Neural cell (in vitro differentiated cells): ENCODE measurements at regions not wholly inside any gene's neighbourhood (a gene's known extent, or its start where the extent isn't known, plus 50 kb on each side); places are given as distances from the start of the nearest gene placed in this dataset.
"Not testable (repeated sequence)": the region's sequence is repeated elsewhere in the genome, so short reads cannot be mapped to it uniquely, and the experiment has no call there.

Experiments used
- H2AFZ ChIP-seq: fragments of 200-600, 300-800 bp; sonication (generic), shearing (Covaris generic); 2 replicates; pipeline ENCODE4 v1.6.0; 2014; ENCODE audit warnings: low read depth, mild to moderate bottlenecking, antibody characterized with exemption, low read length, moderate library complexity
- H3F3A ChIP-seq: fragments of 200-600 bp; shearing (Covaris generic); 2 replicates; pipeline ENCODE4 v1.6.1; 2016; ENCODE audit warnings: mild to moderate bottlenecking, moderate library complexity, mixed read lengths, antibody characterized with exemption, low read length; ENCODE audit not compliant: insufficient read depth, poor library complexity, severe bottlenecking
- H3K27ac ChIP-seq: fragments of 200-600, 300-800 bp; sonication (generic), shearing (Covaris generic); 2 replicates; pipeline ENCODE4 v1.5.1; 2014; ENCODE audit warnings: mild to moderate bottlenecking, low read length, moderate library complexity
- H3K27me3 ChIP-seq: fragments of 300-800, 200-600 bp; sonication (generic), shearing (Covaris generic); 2 replicates; pipeline ENCODE4 v1.6.0; 2014; ENCODE audit warnings: mild to moderate bottlenecking, low read depth, low read length, moderate library complexity; ENCODE audit not compliant: insufficient read depth
- H3K36me3 ChIP-seq: fragments of 300-800, 200-600 bp; sonication (generic), shearing (Covaris generic); 2 replicates; pipeline ENCODE4 v1.5.1; 2014; ENCODE audit warnings: mild to moderate bottlenecking, antibody characterized with exemption, low read length, moderate library complexity; ENCODE audit not compliant: insufficient read depth
- H3K4me2 ChIP-seq: fragments of 300-800, 200-600 bp; sonication (generic), shearing (Covaris generic); 2 replicates; pipeline ENCODE4 v1.6.0; 2014; ENCODE audit warnings: mild to moderate bottlenecking, low read length
- H3K4me3 ChIP-seq: fragments of 300-800, 200-600 bp; sonication (generic), shearing (Covaris generic); 2 replicates; pipeline ENCODE4 v1.5.1; 2014; ENCODE audit warnings: mild to moderate bottlenecking, low read length, moderate library complexity
- H3K79me2 ChIP-seq: fragments of 200-600 bp; shearing (Covaris generic); replicated peaks from 2 replicates; pipeline ENCODE4 v1.6.0; 2014; ENCODE audit warnings: mild to moderate bottlenecking, low read length, moderate library complexity; ENCODE audit not compliant: insufficient read depth
- H3K9ac ChIP-seq: fragments of 300-800, 200-600 bp; sonication (generic), shearing (Covaris generic); 2 replicates; pipeline ENCODE4 v1.6.1; 2016; ENCODE audit warnings: mild to moderate bottlenecking, low read length, mixed read lengths
- H3K9me2 ChIP-seq: fragments of 200-600 bp; shearing (Covaris generic); 2 replicates; pipeline ENCODE4 v1.6.1; 2016; ENCODE audit warnings: mild to moderate bottlenecking, low read length, mixed read lengths; ENCODE audit not compliant: insufficient read depth
- H3K9me3 ChIP-seq: fragments of 200-600, 300-800 bp; sonication (generic), shearing (Covaris generic); 2 replicates; pipeline ENCODE4 v1.6.1; 2016; ENCODE audit warnings: mild to moderate bottlenecking, mixed run types, low read length, moderate library complexity, mixed read lengths
- H4K20me1 ChIP-seq: fragments of 200-600 bp; shearing (Covaris generic); 2 replicates; pipeline ENCODE4 v1.6.1; 2016; ENCODE audit warnings: mild to moderate bottlenecking, mixed run types; ENCODE audit not compliant: insufficient read depth
- EP300 ChIP-seq: fragments of 450-650 bp; conservative IDR thresholded peaks from 2 replicates; pipeline ENCODE4 v1.6.1; 2014; ENCODE audit warnings: antibody characterized with exemption, mild to moderate bottlenecking, moderate library complexity; ENCODE audit not compliant: poor library complexity, severe bottlenecking
- EZH2 ChIP-seq: fragments of 200-600, 300-800 bp; shearing (Covaris generic), sonication (generic); IDR thresholded peaks from 2 replicates; pipeline ENCODE4 v1.6.1; 2014; ENCODE audit warnings: antibody characterized with exemption, low read length, borderline replicate concordance, mild to moderate bottlenecking; ENCODE audit not compliant: insufficient read depth, poor library complexity, severe bottlenecking
- MXI1 ChIP-seq: fragments of 450-650 bp; conservative IDR thresholded peaks from 2 replicates; pipeline ENCODE4 v1.6.1; 2014; ENCODE audit warnings: antibody characterized with exemption, mild to moderate bottlenecking; ENCODE audit not compliant: poor library complexity, severe bottlenecking
- POLR2AphosphoS5 ChIP-seq: IDR thresholded peaks from 2 replicates; pipeline ENCODE4 v1.6.1; 2012
- RAD21 ChIP-seq: fragments of 450-650 bp; conservative IDR thresholded peaks from 2 replicates; pipeline ENCODE4 v1.6.1; 2014; ENCODE audit warnings: antibody characterized with exemption, mild to moderate bottlenecking, moderate library complexity
- SMC3 ChIP-seq: fragments of 450-650 bp; conservative IDR thresholded peaks from 2 replicates; pipeline ENCODE4 v1.6.1; 2014; ENCODE audit warnings: antibody characterized with exemption, mild to moderate bottlenecking, moderate library complexity; ENCODE audit not compliant: poor library complexity
- TAF1 ChIP-seq: IDR thresholded peaks from 2 replicates; pipeline ENCODE4 v1.6.1; 2012; ENCODE audit warnings: low read depth
- TF ChIP-seq, protein P1 (sequence below): IDR thresholded peaks from 2 replicates; pipeline ENCODE4 v1.6.1; 2012; ENCODE audit warnings: borderline replicate concordance
- TF ChIP-seq, protein P2 (sequence below): fragments of 450-650 bp; IDR thresholded peaks from 2 replicates; pipeline ENCODE4 v1.5.1; 2014; ENCODE audit warnings: antibody characterized with exemption, mild to moderate bottlenecking, moderate library complexity; ENCODE audit not compliant: poor library complexity, severe bottlenecking

DNA sequence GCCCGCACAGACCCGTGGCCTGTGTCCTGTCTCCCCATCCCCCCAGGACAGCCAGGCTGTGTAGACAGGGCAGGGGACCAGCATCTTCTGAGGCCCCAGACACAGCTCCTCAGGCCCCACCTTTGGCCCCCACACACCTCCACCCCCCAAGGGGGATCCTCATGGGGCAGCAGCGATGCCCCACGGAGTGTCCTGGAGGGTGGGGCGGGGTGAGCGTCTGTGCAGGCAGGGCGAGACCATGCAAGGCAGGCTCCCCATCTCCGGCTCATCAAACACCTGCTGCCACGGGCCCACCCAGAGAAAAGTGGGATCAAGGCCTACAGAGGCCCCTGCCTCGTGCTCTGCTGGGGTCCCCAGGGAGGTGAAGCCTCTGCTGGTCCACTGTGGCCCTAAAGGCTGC is 118.7 kb upstream of the FOXD4L5 start:
- Histone ChIP-seq H3K4me3 (no peak overlapping the region), H2AFZ (no peak overlapping the region), H3K79me2 (no peaks in the 10 kb centered on the region), H3K9me3 (no peaks in the 10 kb centered on the region), H3K27ac (no peak overlapping the region), H3K36me3 (no peaks in the 10 kb centered on the region), H3K9me2 (no peaks in the 10 kb centered on the region), H4K20me1 (no peaks in the 10 kb centered on the region), H3F3A (no peaks in the 10 kb centered on the region), H3K9ac (no peak overlapping the region), H3K27me3 (no peaks in the 10 kb centered on the region), H3K4me2 (no peak overlapping the region)
- TF ChIP-seq MXI1 (no peak), TAF1 (no peak), SMC3 (no peak), EZH2 (no peak), RAD21 (no peak), EP300 (no peak), POLR2AphosphoS5 (no peak)
- TF ChIP-seq, protein P1, sequence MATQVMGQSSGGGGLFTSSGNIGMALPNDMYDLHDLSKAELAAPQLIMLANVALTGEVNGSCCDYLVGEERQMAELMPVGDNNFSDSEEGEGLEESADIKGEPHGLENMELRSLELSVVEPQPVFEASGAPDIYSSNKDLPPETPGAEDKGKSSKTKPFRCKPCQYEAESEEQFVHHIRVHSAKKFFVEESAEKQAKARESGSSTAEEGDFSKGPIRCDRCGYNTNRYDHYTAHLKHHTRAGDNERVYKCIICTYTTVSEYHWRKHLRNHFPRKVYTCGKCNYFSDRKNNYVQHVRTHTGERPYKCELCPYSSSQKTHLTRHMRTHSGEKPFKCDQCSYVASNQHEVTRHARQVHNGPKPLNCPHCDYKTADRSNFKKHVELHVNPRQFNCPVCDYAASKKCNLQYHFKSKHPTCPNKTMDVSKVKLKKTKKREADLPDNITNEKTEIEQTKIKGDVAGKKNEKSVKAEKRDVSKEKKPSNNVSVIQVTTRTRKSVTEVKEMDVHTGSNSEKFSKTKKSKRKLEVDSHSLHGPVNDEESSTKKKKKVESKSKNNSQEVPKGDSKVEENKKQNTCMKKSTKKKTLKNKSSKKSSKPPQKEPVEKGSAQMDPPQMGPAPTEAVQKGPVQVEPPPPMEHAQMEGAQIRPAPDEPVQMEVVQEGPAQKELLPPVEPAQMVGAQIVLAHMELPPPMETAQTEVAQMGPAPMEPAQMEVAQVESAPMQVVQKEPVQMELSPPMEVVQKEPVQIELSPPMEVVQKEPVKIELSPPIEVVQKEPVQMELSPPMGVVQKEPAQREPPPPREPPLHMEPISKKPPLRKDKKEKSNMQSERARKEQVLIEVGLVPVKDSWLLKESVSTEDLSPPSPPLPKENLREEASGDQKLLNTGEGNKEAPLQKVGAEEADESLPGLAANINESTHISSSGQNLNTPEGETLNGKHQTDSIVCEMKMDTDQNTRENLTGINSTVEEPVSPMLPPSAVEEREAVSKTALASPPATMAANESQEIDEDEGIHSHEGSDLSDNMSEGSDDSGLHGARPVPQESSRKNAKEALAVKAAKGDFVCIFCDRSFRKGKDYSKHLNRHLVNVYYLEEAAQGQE = no peak
- TF ChIP-seq, protein P2, sequence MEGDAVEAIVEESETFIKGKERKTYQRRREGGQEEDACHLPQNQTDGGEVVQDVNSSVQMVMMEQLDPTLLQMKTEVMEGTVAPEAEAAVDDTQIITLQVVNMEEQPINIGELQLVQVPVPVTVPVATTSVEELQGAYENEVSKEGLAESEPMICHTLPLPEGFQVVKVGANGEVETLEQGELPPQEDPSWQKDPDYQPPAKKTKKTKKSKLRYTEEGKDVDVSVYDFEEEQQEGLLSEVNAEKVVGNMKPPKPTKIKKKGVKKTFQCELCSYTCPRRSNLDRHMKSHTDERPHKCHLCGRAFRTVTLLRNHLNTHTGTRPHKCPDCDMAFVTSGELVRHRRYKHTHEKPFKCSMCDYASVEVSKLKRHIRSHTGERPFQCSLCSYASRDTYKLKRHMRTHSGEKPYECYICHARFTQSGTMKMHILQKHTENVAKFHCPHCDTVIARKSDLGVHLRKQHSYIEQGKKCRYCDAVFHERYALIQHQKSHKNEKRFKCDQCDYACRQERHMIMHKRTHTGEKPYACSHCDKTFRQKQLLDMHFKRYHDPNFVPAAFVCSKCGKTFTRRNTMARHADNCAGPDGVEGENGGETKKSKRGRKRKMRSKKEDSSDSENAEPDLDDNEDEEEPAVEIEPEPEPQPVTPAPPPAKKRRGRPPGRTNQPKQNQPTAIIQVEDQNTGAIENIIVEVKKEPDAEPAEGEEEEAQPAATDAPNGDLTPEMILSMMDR = no peak

GRCh38 chr9:65403072-65403471 is 118.1 kb upstream of the FOXD4L5 start:
- not testable (repeated sequence) for H3K9ac ChIP-seq, H3K36me3 ChIP-seq, H3K27ac ChIP-seq, H3K79me2 ChIP-seq, H2AFZ ChIP-seq, H3K9me2 ChIP-seq, H3K4me3 ChIP-seq, H4K20me1 ChIP-seq, H3K4me2 ChIP-seq, H3K27me3 ChIP-seq, H3K9me3 ChIP-seq, H3F3A ChIP-seq

DNA sequence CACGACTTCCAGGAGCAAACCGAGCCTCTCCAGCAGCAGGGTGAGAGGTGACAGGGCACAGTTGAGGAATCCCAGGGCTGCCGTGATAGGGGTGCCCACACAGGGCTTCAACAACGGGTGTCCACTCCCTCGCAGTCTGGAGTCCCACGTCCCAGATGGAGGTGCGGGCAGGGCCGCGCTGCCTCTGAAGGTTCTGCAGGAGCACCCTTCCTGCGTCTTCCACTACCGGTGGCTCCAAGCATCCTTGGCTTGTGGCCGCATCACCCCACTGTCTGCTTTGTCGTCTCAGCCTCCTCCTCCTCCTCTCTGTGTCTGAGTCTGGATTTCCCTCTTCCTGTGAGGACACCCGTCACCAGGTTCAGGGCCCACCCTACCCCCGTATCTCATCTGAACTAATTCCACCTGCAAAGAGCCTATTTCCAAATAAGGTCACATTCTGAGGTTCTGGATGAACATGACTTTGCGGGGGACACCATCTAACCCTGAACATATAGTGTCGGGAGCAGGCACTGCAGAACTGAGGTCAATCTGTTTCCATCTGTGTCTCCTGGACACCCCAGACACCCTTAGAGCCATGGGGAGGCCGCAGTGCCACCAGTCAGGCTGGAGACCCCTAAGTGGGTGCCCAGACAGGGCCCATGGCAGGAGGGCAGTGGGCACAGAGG is 117.3 kb upstream of the FOXD4L5 start:
- H3K4me2 ChIP-seq, H3K79me2 ChIP-seq, H3K9me3 ChIP-seq, H3K27ac ChIP-seq, H3F3A ChIP-seq, H3K27me3 ChIP-seq, H3K4me3 ChIP-seq, H3K36me3 ChIP-seq, H2AFZ ChIP-seq, H4K20me1 ChIP-seq, H3K9me2 ChIP-seq, H3K9ac ChIP-seq: not testable (repeated sequence)

DNA sequence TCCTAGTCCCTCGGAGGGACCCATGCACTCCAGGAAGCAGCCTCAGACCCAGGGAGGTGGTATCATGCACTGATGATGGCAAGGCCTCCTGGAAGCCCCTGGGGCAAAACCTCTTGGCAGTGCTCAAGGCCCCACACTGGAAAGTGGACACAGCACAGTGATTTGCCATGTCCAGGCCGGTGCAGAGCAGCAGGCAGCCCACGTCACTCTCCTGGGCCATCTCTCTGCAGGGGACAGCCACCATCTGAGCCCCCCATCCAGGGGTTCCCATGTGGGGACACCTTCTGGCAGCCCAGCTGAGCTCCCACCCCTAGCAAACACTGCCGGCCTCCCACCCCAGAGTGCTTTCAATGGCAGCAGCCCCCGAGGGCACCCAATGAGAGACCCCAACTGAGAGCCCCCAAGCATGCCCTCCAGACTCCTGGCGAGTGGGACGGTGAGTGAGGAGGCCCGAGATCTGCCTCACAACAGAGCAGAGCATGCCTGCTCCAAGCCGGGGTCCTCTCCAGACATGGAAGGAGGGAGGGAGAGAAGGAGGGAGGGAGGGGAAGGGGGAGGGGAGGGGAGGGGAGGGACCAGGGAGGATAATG is 116.5 kb upstream of the FOXD4L5 start:
- not testable (repeated sequence) for H3K9me3 ChIP-seq

More for the DNA sequence above, 116.5 kb upstream of the FOXD4L5 start:
- not testable (repeated sequence) for H3K4me3 ChIP-seq, H3F3A ChIP-seq, H3K9me2 ChIP-seq, H3K9ac ChIP-seq, H3K27ac ChIP-seq, H3K36me3 ChIP-seq, H3K4me2 ChIP-seq, H4K20me1 ChIP-seq, H3K79me2 ChIP-seq, H3K27me3 ChIP-seq, H2AFZ ChIP-seq
